Osteoblast (primary cell): ENCODE measurements at regions not wholly inside any gene's neighbourhood (a gene's known extent, or its start where the extent isn't known, plus 50 kb on each side); places are given as distances from the start of the nearest gene placed in this dataset.
"Not testable (repeated sequence)": the region's sequence is repeated elsewhere in the genome, so short reads cannot be mapped to it uniquely, and the experiment has no call there.

ENCODE experiments used
- DNase-seq: peaks from one replicate; pipeline ENCODE4 v3.0.0; 2011; ENCODE audit warnings: low spot score, mixed read lengths; ENCODE audit not compliant: insufficient read length; ENCODE audit errors: missing footprints
- H2AFZ ChIP-seq: 2 replicates; pipeline ENCODE4 v1.6.0; 2011; ENCODE audit warnings: mild to moderate bottlenecking, low read length
- H3K27ac ChIP-seq: 2 replicates; pipeline ENCODE4 v1.5.1; 2011; ENCODE audit warnings: mild to moderate bottlenecking, low read depth, low read length, moderate library complexity
- H3K27me3 ChIP-seq: 2 replicates; pipeline ENCODE4 v1.6.0; 2012; ENCODE audit warnings: mild to moderate bottlenecking, control low read depth, inconsistent platforms, low read length, moderate library complexity; ENCODE audit not compliant: insufficient read depth
- H3K36me3 ChIP-seq: 2 replicates; pipeline ENCODE4 v1.5.1; 2011; ENCODE audit warnings: mild to moderate bottlenecking, low read length, control low read depth, moderate library complexity; ENCODE audit not compliant: insufficient read depth
- H3K4me1 ChIP-seq: 2 replicates; pipeline ENCODE4 v1.5.1; 2011; ENCODE audit warnings: mild to moderate bottlenecking, low read length, control low read depth, moderate library complexity; ENCODE audit not compliant: insufficient read depth
- H3K4me2 ChIP-seq: 2 replicates; pipeline ENCODE4 v1.6.0; 2011; ENCODE audit warnings: mild to moderate bottlenecking, low read length; ENCODE audit not compliant: insufficient read depth
- H3K4me3 ChIP-seq: fragments of 200-600 bp; sonication (generic); 3 replicates; pipeline ENCODE4 v1.5.1; 2012; ENCODE audit warnings: mild to moderate bottlenecking, low read length, inconsistent platforms; ENCODE audit not compliant: insufficient read depth
- H3K79me2 ChIP-seq: 2 replicates; pipeline ENCODE4 v1.6.0; 2012; ENCODE audit warnings: mild to moderate bottlenecking, low read length, control low read depth, inconsistent platforms; ENCODE audit not compliant: insufficient read depth
- H3K9me3 ChIP-seq: 2 replicates; pipeline ENCODE4 v1.5.1; 2011; ENCODE audit warnings: low read depth, low read length, control low read depth
- H4K20me1 ChIP-seq: 2 replicates; pipeline ENCODE4 v1.6.0; 2012; ENCODE audit warnings: mild to moderate bottlenecking, low read length, control low read depth; ENCODE audit not compliant: insufficient read depth
- CTCF ChIP-seq: IDR thresholded peaks from 2 replicates; pipeline ENCODE4 v1.5.1; 2011; ENCODE audit warnings: mild to moderate bottlenecking, low read depth, low read length, moderate library complexity; ENCODE audit errors: extremely low read depth

DNA sequence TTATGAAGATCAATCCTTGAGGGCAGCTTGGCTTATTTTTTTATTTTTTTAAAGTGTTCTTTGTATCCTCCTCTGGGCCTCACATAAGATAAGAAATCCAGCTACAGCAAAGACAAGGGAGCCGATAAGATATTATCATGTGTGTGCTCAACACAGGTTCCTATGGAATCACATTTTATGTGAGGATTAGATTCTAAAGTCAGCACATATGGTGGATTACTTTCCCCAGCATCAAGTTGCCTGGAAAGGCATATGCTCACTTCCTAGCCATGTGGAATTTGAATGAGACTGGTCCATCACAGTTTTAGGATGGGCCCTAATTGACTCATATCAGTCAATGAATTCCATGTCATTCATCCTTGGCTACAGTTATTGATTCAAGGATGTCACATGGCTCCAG is 456.9 kb upstream of the LRRC7 start:
- H3K27ac ChIP-seq: no peak overlapping the region
- H4K20me1 ChIP-seq: no peaks in the 10 kb centered on the region
- H3K36me3 ChIP-seq: no peaks in the 10 kb centered on the region
- no peak for TF ChIP-seq CTCF
- H3K79me2 ChIP-seq: no peaks in the 10 kb centered on the region
- no peak overlapping the region for H3K4me2 ChIP-seq
- H3K9me3 ChIP-seq: no peaks in the 10 kb centered on the region
- no peaks in the 10 kb centered on the region for H3K4me1 ChIP-seq
- H2AFZ ChIP-seq: no peak overlapping the region
- DNase-seq: no peak
- H3K4me3 ChIP-seq: no peak overlapping the region
- no peaks in the 10 kb centered on the region for H3K27me3 ChIP-seq

DNA sequence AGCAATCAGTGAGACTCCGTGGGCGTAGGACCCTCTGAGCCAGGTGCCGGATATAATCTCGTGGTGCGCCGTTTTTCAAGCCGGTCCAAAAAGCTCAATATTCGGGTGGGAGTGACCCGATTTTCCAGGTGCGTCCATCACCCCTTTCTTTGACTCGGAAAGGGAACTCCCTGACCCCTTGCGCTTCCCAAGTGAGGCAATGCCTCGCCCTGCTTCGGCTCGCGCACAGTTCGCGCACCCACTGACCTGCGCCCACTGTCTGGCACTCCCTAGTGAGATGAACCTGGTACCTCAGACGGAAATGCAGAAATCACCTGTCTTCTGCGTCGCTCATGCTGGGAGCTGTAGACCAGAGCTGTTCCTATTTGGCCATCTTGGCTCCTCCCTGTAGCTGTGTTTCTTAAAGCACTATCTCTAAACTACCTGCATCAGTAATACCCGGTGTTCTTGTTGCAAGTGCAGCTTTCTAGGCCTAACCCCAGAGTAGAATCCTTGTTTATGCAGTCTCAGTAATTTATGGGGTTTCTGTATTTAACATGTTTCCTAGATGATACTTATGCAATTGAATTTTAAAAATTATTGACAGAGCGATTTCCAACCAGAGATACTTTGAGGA is 447.5 kb upstream of the LRRC7 start:
- not testable (repeated sequence) for H3K27ac ChIP-seq, H3K4me1 ChIP-seq, H3K27me3 ChIP-seq, H3K4me3 ChIP-seq, DNase-seq, H4K20me1 ChIP-seq, H3K4me2 ChIP-seq, H2AFZ ChIP-seq, H3K36me3 ChIP-seq, H3K79me2 ChIP-seq, H3K9me3 ChIP-seq

DNA sequence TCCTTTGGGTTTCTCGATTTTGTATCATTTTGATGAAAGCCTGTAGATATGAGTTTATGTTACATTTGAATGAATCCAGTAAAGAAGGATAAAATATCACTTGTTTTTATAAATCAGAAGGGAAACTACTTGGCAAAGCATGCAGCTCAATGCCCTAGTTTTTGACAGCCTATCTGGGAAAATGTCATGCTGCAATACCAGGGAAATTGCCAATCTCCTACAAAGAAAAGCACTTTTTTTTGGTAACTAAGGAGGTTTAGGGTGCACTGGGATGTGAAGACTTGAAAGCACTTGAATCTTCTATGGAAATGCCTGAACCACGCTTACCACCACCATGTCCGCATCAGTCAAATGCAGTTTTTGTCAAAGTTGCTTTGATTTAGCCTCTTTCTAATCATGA is 446.9 kb upstream of the LRRC7 start:
- Histone ChIP-seq H3K27ac (no peak overlapping the region), H4K20me1 (no peaks in the 10 kb centered on the region), H3K4me1 (no peaks in the 10 kb centered on the region), H3K27me3 (no peaks in the 10 kb centered on the region), H3K79me2 (no peaks in the 10 kb centered on the region), H3K36me3 (no peaks in the 10 kb centered on the region), H3K4me2 (no peak overlapping the region), H3K4me3 (no peak overlapping the region), H3K9me3 (no peaks in the 10 kb centered on the region), H2AFZ (no peak overlapping the region)
- TF ChIP-seq CTCF: no peak
- no peak for DNase-seq

- Histone ChIP-seq H2AFZ (no peak overlapping the region), H3K4me3 (no peak overlapping the region), H3K4me2 (no peak overlapping the region), H4K20me1 (no peaks in the 10 kb centered on the region), H3K27me3 (no peaks in the 10 kb centered on the region), H3K4me1 (no peaks in the 10 kb centered on the region), H3K79me2 (no peaks in the 10 kb centered on the region), H3K36me3 (no peaks in the 10 kb centered on the region), H3K27ac (no peak overlapping the region), H3K9me3 (no peaks in the 10 kb centered on the region)
- no peak for DNase-seq
- no peak for TF ChIP-seq CTCF
Measured at GRCh38 chr1:69121723-69122122, 446.0 kb upstream of the LRRC7 start.
